Kidney capillary endothelial cell (primary cell): ENCODE measurements at regions not wholly inside any gene's neighbourhood (a gene's known extent, or its start where the extent isn't known, plus 50 kb on each side); places are given as distances from the start of the nearest gene placed in this dataset.
"Not testable (repeated sequence)": the region's sequence is repeated elsewhere in the genome, so short reads cannot be mapped to it uniquely, and the experiment has no call there.

Experiments used
- DNase-seq: peaks from one replicate; pipeline ENCODE4 v3.0.0-alpha.2; 2018; ENCODE audit warnings: low spot score

DNA sequence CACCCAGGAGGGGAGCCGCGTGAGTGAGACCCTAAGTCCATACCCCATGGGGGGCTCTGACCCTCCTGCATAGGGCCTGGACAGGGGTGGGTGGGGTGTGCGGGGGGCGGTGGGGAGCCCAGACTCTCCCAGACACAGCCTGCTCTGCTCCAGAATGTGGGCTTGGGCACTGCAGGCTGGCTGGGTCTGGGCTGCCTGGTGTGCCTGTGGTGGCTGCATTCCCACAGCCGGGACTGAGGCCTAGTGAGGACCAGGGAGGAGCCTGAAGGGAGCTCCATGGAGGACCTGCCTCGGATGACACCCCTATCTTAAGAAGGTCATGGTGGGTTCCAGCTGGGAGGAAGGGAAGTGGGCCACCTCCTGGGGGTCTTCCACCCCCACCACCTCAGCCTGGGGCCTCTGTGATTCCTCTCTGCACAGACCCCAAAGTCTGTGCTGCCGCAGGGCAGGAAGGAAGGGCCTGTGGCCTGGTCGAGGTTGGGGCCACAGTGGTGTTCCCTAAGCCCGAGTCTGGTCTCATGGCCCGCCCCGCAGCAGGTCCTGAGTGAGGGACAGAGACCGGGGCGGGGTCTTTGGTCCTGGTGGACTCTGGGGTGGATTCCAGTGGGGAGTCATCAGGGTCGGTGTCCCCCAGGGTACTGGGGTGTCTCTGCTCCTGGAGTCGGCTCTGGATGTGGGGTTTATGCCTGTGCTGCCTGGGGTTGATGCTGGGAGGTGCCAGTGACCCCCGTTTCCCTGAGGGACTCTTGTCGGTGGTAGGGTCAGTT is 392.3 kb downstream of the TMEM121 start:
- DNase-seq = no peak

DNA sequence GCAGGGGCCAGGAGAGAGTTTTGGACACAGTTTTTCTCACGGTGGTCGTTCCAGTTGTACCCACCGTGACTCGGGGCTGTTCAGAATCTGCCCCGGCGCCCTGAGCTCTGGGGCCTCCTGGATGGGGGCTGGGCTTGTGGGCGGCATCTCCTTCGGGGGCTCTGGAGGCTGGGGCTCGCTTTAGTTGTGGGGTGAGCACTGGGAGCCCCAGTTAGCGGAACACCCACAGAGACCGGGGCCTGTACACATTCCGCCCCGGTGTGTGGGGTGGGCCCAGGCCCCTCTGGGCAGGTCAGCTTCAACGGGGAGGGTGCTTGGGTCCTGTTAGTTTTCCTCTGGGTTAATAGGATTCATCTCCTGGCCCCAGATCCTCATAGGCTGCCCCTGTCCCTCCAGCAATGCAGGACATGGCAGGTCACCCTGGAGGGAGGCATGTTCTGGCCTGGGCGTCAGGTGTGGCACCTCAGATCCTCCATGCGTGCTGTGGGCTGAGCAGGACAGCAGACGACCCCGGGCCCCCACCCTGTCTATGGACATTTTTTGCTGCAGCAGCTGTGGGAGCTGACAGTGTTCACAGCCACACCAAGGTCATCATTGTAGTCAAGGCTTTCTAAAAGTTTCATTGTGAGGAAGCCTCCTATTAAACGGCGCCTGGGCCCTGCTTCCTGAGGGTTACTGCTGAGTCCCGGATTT is 393.2 kb downstream of the TMEM121 start:
- no peak for DNase-seq

DNA sequence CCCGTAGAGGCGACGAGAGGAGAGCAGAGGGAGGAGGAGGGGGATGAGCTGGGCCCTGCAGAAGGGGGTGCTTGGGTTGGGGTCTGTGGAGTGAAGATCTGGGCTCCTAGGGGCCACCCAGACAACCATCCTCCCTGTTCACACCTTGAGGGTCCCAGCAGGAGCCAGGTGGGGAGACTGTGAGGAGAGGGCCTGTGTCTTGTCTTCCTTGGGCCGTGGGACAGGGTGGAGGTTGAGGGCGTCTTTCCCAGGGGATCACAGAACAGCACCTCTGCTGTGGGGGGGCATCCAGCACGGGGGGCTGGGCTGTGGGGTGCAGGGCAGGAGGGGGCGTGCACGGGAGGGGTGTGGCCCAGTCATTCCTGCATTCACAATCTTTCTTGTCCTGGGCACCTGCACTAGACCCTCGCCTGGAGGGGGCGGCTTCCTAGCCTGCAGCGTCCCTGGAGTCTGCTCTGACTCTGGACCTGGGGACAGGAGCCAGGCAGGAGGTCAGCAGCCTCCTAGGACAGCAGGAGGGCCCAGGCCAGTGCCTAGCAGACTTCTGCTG is 393.8 kb downstream of the TMEM121 start:
- not testable (repeated sequence) for DNase-seq

DNA sequence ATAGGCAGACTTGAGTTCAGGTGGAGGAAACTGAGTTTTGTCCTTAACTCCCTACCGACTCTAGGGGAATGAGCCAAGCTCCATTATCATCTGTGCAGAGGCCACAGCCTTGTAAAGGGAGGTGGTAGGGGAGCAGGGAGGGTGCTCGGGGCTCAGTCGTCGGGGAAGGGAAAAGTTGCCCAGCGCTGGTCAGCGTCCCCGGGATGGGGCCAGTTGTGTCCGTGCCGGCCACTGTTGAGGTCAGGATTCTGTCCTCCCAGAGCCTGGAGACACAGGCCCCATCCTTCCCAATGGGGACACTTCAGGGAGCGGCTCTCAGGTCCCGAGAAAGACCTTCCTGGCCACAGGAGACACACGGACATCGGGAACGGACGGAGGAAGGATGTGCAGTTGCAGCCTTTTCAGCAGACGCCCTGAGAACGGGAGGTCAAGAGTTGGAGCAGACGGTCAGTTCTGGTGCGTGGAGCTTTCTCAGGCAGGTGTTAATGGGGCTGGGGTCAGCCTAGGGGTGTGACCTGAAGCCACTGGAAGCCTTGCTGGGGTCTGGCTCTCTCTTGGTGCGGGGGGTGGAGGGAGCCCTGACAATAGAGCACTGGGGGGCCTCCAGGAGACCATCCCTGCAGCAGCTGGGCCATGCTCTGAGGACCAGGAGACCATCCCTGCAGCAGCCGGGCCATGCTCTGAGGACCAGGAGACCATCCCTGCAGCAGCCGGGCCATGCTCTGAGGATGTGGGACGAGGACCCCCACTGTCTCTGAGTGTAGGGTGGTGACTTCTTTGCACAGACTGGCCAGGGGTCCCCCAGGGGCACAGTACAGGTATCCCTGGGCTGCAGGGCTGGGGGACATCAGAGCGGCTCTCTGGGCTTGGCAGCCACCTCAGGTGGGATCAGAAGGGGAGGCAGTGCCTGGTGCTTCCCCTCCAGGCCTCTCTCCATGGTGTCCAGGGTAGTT is 394.7 kb downstream of the TMEM121 start:
- not testable (repeated sequence) for DNase-seq

DNA sequence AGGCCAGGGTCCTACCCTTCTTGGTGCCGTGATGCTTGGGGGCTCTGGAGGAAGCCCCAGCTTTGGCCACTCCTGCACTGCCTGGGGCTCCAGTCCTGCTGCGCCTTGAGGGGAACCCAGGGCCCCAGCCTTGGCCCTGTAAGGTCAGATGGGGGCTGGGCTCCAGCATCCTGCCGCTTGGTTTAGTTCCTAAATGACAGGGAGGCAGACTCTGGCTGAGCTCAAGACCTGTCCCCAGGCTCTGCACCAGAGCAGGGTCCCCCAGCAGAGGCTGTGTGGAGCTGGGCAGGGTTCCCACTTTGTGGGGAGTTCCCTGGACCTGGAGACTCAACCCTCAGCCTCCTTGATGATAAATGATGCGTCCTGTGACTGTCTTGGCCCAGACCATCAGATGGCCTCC is 395.4 kb downstream of the TMEM121 start:
- DNase-seq = not testable (repeated sequence)

DNA sequence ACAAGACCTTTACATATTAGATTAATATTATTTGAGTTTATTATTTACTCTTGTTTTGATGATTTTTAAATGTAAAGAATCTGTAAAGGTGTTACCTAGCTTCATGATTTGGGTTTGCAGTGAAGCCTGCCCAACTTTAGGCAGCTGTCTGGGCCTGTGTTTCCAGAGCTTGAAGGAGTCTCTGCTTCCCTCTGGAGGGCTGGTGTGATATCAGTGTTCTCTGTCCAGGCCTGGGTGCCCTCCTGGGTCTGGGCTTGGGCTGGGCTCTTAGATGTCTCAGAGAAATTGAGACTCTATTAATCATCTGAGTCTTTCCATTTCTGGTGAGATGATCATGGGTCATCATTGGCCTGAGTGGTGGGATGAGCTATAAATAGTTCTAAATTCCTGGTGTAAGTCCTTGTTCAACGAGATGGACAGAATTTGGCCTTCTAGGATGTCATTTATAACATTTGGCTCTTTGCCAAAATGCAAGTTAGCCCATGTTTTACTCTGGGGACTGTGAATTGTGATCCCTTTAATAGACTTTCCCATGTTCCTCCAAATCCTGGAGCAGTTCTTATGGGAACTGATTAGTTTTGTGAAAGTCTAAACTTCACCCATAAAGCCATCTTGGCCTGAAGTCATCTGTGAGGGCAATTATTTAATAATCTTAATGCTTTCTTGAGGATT is 397.3 kb downstream of the TMEM121 start:
- not testable (repeated sequence) for DNase-seq

DNA sequence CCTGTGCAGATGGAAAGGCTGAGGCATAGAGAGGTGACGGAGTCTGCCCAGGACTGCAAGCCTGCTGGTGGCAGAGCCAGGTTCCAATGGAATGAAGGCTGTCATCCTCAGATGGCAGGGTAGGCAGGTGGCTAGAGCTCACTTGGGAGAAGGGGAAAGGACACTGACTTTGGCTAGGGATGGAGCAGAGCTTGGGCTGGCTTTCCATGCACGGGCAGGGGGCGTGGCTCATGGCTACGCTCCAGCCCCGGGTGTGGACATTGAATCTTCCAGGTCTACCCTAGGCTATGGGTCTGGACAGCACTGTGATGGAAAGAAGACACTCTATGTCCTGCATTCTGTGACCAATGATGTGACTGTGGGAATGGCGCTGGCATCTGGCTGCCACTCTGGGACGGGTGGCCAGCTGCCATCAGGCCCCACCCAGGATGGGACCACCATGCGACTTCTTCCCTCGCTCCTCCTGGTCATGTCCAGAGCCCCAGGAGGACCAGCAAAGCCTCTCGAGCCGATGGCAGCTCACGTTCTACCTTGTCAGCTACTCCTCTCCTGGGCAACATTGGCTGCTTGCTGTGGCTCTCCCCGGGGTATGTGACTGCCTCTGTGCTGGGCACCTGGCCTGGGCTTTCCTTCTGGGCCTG is 398.7 kb downstream of the TMEM121 start:
- DNase-seq = no peak

DNA sequence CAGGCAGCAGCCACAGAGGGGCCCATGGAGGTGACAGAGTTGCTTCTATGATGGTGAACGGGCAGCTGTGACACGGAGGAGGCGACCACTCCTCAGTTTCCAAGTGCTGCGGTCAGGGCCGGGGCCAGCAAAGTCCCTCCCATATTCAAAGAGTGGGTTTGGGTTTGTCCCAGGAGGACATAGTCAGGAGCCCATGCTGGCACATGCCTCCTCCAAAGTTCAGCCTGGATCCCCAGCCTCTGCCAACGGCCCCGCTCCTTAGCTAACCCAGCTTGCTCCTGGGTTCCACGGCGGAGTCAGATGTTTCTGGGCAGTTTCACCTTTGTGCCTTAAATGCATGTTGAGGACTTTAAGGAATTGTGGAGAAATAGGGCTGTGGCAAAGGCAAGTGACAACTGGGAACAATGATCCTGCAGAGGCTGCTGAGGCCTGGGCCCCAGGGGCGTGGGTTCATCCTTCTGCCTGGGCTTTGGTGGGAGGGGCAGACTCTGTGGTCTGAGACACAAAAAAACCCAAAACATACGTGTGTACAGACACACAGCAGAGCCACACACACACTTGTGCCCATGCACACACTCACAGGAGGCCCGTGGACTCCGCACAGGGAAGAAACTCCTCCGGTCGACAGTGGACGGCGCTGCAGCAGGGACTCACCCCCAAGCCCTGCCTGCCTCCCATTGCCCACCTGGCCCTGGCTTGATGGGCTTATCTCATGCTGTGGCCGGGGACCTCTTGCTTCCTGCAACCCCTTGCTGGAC is 399.4 kb downstream of the TMEM121 start:
- DNase-seq = no peak

DNA sequence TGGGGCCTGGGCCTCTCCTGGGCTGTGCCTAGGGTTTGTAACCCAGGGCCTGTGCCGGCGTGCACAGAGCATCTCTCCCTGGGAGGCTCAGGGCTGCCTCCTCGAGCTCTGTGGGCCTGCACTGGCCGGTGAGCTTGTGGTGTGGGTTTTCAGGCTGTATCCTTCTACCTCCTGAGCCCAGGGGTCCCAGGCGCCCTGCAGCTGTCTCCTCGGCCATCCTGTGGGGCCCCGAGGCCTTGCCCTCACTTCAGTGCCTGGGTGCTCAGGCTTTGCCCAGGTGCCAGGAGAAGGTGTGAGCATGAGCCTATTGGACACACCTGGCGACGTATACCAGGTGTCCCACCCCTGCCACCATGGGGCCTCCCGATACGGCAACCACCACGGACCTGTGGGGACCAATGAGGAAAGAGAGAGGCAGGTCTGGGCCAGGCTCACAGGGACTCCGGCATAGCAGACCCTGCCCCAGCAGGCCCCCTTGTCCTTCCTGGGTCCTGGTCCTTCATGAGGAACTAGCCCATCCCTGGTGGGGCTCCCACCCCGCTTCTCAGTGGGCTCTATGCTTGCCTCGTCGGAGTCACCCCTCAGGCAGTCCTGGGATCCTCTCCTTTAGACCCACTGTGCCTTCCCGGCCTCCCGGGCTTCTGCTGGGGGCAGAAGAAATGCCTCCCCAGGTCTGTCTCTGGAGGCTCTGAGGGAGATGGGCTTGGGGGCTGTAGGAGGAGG is 400.2 kb downstream of the TMEM121 start:
- DNase-seq = no peak

DNA sequence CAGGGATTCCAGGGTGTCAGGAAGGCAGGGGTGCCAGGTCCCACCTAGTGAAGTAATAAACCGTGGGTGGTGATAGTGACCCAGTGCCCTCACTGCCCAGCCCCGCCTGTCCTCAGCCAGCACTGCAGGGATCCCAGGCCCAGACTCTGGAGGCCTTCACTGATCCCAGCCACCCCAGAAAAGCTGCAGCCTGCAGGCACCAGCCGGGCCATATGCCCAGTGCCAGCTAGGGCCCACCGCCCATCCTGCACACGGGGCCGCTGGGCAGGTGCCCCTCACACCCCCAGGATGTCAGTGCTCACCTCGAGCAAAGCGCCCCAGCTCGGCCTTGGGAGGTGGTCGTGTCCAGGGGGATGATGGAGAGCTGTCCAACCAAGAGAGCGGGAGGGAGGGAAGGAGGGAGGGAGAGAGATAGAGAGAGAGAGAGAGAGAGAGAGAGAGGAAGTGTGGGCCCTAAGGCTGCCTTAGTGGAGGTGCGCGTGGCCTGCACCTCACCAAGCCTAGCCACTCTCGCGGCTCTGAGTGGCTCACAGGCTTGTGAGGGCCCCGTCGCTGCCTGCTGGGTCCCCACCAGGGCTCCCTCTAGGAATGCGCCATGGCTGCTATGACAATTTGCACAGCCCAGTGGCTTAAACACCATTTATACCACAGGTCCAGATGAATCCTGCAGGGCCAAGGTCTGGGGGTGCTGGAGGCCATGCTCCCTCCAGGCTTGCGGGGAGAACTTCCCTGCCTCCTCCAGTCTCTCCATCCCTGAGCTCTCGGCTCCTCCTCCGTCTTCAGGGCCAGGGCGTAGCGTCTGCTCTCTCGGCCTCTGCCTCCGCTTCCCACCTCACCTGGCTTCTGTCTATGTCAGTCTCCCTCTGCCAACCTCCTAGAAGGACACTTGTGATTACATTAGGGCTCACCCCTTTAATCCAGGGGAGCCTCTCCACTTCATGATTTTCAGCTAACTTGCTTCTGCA is 401.0 kb downstream of the TMEM121 start:
- DNase-seq = no peak

DNA sequence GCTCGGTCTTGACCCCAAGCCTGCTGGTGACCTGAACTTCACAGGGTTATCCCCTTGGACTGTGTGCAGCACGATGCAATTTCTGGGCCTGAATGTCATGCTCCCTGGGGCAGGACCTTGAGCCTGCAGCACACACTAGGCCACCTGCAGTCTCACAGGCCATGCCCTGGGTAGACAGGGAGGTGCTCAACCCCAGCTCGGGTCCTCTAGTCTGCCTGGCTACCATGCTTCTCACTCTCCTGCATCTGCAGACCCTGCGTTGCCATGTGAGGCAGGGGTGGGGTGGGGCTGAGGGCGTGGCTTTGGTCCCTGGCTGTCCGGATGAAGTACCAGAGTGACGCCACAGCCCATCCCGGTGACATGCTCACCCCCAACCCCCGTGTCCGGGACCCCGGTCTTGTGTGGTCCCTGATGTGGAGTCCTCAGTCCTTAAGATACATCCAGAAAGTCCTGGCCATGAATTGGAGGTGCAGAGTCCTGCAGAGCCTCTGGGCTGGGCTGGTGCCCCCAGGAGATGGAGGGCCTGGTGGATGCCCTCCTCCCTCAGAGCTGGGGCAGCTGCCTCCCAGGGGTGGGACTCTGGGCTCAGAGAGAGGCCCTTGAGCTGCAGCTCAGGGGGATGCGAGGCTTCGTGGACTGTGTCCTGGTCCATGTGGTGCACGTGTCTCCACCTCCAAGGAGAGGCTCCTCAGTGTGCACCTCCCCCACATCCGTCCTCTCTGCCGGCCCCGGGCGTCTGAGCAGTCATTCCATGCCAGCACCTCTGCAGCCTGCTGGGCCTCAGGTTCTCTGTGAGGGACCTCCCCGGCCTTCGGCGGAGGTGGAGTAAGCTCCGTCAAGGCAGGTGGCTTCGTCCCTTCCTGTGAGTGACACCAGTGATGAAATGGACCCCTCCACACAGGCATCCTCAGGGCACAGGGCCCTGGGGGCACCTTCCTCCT is 402.1 kb downstream of the TMEM121 start:
- DNase-seq = not testable (repeated sequence)

DNA sequence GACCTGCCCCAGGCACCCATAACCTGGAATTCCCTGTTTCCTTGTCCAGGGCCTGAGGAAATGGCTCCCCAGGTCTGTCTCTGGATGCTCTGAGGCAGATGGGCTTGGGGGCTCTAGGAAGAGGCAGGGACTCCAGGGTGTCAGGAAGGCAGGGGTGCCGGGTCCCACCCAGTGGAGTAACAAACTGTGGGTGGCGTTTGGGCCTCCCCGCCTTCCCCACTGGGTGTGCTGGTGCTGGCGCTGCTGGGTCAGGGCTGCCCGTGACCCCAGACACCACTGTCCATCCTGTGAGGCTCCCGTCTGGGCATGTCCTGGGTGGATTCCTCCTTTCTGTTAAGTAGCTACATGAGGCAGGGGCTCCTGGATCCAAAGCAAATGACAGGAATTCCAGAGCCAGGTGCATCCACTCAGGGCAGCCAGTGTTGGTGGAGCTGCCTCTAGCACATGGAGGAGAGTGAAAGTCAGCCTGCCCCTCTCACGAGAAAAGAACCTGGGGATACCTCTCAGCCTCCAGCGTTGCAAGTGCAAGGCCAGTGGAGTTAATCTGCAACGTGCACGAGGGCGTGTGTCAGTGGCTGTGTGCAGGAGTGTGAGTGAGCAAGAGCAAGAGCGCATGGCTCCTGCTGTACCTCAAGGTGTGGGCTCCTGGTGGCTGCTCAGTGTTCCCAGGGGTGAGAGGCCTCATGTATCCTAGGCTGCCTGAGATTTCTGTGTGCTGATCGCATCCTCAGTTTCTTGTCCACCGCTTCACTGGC is 403.1 kb downstream of the TMEM121 start:
- DNase-seq = no peak

DNA sequence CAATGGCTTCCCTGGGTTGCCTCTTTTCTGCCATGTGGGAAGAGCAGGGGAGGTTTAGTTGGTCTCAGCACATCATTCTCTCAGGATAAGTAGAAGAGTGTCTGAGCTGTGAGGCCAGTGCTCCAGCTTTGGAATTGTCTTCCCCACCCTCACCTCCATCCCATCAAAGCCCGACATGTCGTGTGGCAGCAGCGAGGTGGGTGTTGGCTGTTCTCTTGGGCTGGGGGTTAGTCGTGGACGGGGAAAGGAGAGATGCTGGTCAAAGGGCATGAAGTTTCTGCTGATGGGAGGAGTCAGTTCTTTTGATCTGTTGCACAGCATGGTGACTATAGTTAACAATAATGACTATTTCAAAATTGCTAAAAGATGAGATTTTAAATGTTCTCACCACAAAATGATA is 404.2 kb downstream of the TMEM121 start:
- no peak for DNase-seq

DNA sequence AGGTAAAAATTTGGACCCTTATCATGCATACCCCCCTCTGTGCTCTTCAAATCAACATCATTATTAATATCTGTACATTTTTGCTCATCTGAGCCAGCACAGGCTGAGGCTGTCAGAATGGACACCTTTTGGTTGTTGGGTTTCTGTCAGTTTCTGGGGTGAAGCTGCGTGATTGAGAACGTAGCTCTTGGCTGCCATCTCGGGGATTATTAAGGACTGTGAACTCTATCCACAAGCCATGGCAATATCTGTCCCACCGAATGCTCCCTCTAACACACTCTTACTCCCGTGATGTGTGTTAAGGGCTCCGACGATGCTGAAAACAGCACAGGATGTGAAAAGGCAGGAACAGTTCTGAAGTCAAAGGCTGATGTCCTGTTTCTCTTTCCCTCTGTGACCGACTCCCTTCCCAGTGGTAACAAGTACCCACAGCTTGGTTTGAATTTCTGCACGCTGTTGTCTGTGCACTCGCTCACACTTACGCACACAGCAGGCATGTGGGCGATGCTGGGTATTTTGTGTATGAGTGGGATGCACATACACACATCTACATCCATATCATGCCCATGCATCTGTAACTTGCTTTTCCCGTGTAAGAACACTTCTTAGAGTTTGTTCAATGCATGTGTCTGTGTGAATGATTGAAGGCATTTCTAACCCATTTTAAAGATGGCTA is 405.6 kb downstream of the TMEM121 start:
- DNase-seq = no peak

DNA sequence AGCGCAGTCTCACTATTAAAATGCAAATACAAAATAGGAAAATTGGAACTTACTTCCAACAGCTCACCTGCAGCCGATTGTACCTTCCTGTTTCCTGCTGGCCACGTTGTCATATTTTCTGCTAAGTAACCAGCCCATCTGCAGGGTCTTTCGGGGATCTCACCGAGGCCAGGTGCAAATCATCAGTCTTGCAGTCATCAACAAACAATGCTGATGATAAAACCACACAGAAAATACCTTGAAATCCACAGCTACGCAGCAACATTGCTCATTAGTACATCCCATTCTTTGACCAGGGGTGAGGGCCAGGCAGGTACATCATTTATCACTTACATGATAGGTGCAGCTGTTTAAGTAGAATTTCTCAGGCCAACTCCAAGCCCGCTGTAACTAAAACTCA is 406.9 kb downstream of the TMEM121 start:
- no peak for DNase-seq

DNA sequence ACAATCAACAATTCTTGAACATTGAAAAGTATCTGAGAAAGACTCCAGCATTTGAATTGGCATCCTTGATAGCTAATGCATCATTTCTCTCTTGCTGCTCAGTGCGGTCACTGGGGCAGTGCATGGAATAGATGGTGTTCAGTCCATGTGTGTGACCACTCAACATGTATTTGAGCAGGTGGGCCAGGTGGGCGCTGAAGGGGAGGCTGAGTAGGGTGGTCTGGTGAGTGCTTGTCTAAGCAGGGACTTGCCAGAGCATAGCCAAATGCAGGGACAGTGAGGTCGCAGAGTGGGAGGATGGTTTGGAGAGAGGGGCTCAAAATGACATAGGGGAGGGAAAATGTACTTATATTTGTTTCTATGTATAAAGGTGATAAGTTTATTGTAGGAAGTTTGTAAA is 409.0 kb downstream of the TMEM121 start:
- DNase-seq = no peak
